ENCODE measurements at regions not wholly inside any gene's neighbourhood (a gene's known extent, or its start where the extent isn't known, plus 50 kb on each side); places are given as distances from the start of the nearest gene placed in this dataset.

DNA sequence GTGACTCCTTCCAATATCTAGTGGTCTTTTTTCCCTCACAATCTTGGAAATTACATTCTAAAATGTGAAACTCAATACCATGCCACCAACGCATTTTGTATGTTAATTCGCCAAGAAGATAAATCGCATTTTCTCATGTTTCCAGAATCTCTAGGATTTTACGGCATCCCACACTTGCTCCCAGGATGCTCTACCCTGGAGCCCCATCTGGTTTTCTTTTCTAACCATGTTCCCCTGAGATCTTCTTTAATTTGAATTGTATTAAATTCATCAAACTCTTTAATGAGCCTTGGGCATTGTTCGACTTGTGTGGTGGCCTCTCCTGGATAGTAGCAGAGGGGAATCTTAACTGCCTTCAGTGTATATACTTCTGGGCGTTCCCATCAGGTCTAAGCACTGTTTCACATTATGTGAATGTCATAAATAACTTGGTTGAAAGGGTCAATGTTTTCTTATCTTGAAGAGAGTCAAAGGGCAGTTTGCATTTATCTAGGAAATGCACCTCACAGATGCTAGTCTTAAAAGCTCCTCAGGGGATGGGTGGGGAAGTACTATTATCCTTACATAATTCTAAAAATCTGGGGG, 169.1 kb upstream of the MEOX2 start:
- Histone ChIP-seq H3K36me3 (ENCODE audit: control insufficient read depth, insufficient read depth, low read length) (no peaks in the 10 kb centered on the region), H3K4me1 (ENCODE audit: control insufficient read depth, insufficient read depth, low read length) (no peaks in the 10 kb centered on the region), H3K27me3 (ENCODE audit: control insufficient read depth, insufficient read depth, low read length) (no peaks in the 10 kb centered on the region), H3K4me3 (ENCODE audit: low read depth in 2 of 2, low read length in 2 of 2) (no peak overlapping the region), H3K9me3 (ENCODE audit: control insufficient read depth, insufficient read depth, low read depth, low read length) (peaks cover 7% of the 10 kb centered on the region; the same call in 1 of the 2 replicates), H3K27ac (ENCODE audit: low read length) (no peak overlapping the region)
- BruUV-seq (replicated peaks), result no TSS peak
- DNase-seq (ENCODE audit: low read depth, low spot score) (no peak), ATAC-seq (no peak)
- ChIA-PET POLR2A (no interaction called here), CTCF (no interaction called here)
- TF ChIP-seq, protein P1, sequence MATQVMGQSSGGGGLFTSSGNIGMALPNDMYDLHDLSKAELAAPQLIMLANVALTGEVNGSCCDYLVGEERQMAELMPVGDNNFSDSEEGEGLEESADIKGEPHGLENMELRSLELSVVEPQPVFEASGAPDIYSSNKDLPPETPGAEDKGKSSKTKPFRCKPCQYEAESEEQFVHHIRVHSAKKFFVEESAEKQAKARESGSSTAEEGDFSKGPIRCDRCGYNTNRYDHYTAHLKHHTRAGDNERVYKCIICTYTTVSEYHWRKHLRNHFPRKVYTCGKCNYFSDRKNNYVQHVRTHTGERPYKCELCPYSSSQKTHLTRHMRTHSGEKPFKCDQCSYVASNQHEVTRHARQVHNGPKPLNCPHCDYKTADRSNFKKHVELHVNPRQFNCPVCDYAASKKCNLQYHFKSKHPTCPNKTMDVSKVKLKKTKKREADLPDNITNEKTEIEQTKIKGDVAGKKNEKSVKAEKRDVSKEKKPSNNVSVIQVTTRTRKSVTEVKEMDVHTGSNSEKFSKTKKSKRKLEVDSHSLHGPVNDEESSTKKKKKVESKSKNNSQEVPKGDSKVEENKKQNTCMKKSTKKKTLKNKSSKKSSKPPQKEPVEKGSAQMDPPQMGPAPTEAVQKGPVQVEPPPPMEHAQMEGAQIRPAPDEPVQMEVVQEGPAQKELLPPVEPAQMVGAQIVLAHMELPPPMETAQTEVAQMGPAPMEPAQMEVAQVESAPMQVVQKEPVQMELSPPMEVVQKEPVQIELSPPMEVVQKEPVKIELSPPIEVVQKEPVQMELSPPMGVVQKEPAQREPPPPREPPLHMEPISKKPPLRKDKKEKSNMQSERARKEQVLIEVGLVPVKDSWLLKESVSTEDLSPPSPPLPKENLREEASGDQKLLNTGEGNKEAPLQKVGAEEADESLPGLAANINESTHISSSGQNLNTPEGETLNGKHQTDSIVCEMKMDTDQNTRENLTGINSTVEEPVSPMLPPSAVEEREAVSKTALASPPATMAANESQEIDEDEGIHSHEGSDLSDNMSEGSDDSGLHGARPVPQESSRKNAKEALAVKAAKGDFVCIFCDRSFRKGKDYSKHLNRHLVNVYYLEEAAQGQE (IDR thresholded peaks at IDR 0.05; ENCODE audit: insufficient read depth in 1 of 2, low read depth in 2 of 2, low read length in 1 of 2), result no peak
- TF ChIP-seq TCF7L2 (IDR thresholded peaks at IDR 0.05; ENCODE audit: low read depth, low read length) (no peak), SIN3A (IDR thresholded peaks at IDR 0.05; ENCODE audit: borderline replicate concordance, insufficient read depth, low read depth, low read length) (no peak), POLR2AphosphoS5 (IDR thresholded peaks at IDR 0.05; ENCODE audit: low read depth, low read length) (no peak)
- in situ Hi-C loops (cut with HindIII; ENCODE audit: low pct_unique_long_range_greater_than_20kb, low sequenced_read_pairs) (no loop called here), intact Hi-C loops (cut with micrococcal nuclease; ENCODE audit: unreplicated experiment) (no loop called here)

DNA sequence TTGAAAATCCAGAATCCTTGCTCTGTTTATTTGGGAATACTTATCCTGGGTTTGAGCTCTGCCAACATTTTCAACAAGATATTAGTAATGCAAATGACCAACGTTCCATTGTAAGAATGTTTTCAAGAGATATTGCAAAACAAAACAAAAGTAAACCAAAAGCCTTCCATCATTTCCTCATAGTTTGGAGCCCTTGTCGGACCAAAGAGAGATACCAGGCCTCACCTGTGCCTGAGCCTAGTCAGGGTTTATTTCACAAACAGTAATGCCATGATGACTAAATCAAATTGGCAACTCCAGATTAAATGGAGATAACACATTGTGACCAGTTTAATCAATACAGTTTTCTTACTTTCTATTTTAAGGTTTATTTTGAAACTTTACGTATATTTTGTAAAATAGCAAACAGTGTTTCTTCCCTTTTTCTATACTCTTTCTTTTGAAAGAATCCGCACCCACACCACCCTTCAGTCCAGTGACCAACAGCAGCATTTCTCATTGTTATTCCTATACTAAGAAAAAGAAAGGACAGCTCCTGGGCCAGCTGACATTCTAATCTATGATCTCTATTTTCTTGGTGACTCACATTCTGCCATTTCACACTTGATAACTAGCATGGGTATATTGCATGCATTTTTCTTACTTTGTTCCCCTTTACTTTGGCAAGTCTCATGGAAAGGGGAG, 168.5 kb upstream of the MEOX2 start:
- no peak for DNase-seq (ENCODE audit: low read depth, low spot score)
- Histone ChIP-seq H3K4me3 (ENCODE audit: low read depth in 2 of 2, low read length in 2 of 2) (no peak overlapping the region), H3K4me1 (ENCODE audit: control insufficient read depth, insufficient read depth, low read length) (no peaks in the 10 kb centered on the region), H3K36me3 (ENCODE audit: control insufficient read depth, insufficient read depth, low read length) (no peaks in the 10 kb centered on the region), H3K9me3 (ENCODE audit: control insufficient read depth, insufficient read depth, low read depth, low read length) (peaks cover 7% of the 10 kb centered on the region; the same call in 1 of the 2 replicates), H3K27ac (ENCODE audit: low read length) (no peak overlapping the region), H3K27me3 (ENCODE audit: control insufficient read depth, insufficient read depth, low read length) (no peaks in the 10 kb centered on the region)
- no TSS peak for BruUV-seq (replicated peaks)
- no peak for ATAC-seq
- in situ Hi-C loops (cut with HindIII; ENCODE audit: low pct_unique_long_range_greater_than_20kb, low sequenced_read_pairs), result no loop called here
- POLR2A ChIA-PET, result no interaction called here
- TF ChIP-seq POLR2AphosphoS5 (IDR thresholded peaks at IDR 0.05; ENCODE audit: low read depth, low read length) (no peak), SIN3A (IDR thresholded peaks at IDR 0.05; ENCODE audit: borderline replicate concordance, insufficient read depth, low read depth, low read length) (no peak), TCF7L2 (IDR thresholded peaks at IDR 0.05; ENCODE audit: low read depth, low read length) (no peak)
- TF ChIP-seq, protein P2, sequence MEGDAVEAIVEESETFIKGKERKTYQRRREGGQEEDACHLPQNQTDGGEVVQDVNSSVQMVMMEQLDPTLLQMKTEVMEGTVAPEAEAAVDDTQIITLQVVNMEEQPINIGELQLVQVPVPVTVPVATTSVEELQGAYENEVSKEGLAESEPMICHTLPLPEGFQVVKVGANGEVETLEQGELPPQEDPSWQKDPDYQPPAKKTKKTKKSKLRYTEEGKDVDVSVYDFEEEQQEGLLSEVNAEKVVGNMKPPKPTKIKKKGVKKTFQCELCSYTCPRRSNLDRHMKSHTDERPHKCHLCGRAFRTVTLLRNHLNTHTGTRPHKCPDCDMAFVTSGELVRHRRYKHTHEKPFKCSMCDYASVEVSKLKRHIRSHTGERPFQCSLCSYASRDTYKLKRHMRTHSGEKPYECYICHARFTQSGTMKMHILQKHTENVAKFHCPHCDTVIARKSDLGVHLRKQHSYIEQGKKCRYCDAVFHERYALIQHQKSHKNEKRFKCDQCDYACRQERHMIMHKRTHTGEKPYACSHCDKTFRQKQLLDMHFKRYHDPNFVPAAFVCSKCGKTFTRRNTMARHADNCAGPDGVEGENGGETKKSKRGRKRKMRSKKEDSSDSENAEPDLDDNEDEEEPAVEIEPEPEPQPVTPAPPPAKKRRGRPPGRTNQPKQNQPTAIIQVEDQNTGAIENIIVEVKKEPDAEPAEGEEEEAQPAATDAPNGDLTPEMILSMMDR (IDR thresholded peaks at IDR 0.05), result no peak
- TF ChIP-seq, protein P1 (IDR thresholded peaks at IDR 0.05; ENCODE audit: insufficient read depth in 1 of 2, low read depth in 2 of 2, low read length in 1 of 2), result no peak
- CTCF ChIA-PET, result no interaction called here
- intact Hi-C loops (cut with micrococcal nuclease; ENCODE audit: unreplicated experiment), result no loop called here

All from Panc1 (cell line).